GM19463 (cell line): ENCODE measurements at regions not wholly inside any gene's neighbourhood (a gene's known extent, or its start where the extent isn't known, plus 50 kb on each side); places are given as distances from the start of the nearest gene placed in this dataset.

ENCODE experiments used
- ATAC-seq: cut with Tn5 transposase; IDR thresholded peaks from one replicate; pipeline ENCODE4 v1.9.1; 2021; ENCODE audit warnings: mild to moderate bottlenecking, moderate library complexity; ENCODE audit not compliant: unreplicated experiment

- no peak for ATAC-seq
These were observed 218.5 kb downstream of the KCNS3 start for GRCh38 chr2:18096836-18097405.

- no peak for ATAC-seq
These were observed 215.8 kb downstream of the KCNS3 start for GRCh38 chr2:18094277-18094676.

GRCh38 chr2:18093196-18093595 is 214.7 kb downstream of the KCNS3 start:
- no peak for ATAC-seq

- ATAC-seq, result no peak
These were observed 214.3 kb downstream of the KCNS3 start for GRCh38 chr2:18092760-18093159.

- no peak for ATAC-seq
These were observed 207.1 kb downstream of the KCNS3 start for GRCh38 chr2:18085593-18085992.

- no peak for ATAC-seq
These were observed 205.9 kb downstream of the KCNS3 start for GRCh38 chr2:18084376-18084775.

- ATAC-seq, result no peak
These were observed 205.3 kb downstream of the KCNS3 start for GRCh38 chr2:18083806-18084205.

GRCh38 chr2:18078216-18078615 is 199.7 kb downstream of the KCNS3 start:
- no peak for ATAC-seq

- ATAC-seq, result no peak
These were observed 199.2 kb downstream of the KCNS3 start for GRCh38 chr2:18077704-18078103.

GRCh38 chr2:18077231-18077630 is 198.8 kb downstream of the KCNS3 start:
- ATAC-seq, result no peak

- no peak for ATAC-seq
These were observed 196.0 kb downstream of the KCNS3 start for GRCh38 chr2:18074476-18074875.

GRCh38 chr2:18073601-18074000 is 195.1 kb downstream of the KCNS3 start:
- no peak for ATAC-seq

- no peak for ATAC-seq
These were observed 189.3 kb downstream of the KCNS3 start for GRCh38 chr2:18067588-18068384.

GRCh38 chr2:18066894-18067293 is 188.4 kb downstream of the KCNS3 start:
- ATAC-seq, result no peak

- ATAC-seq, result no peak
These were observed 187.6 kb downstream of the KCNS3 start for GRCh38 chr2:18066066-18066465.

GRCh38 chr2:18065249-18065648 is 186.8 kb downstream of the KCNS3 start:
- no peak for ATAC-seq

- no peak for ATAC-seq
These were observed 185.5 kb downstream of the KCNS3 start for GRCh38 chr2:18063826-18064470.

- no peak for ATAC-seq
These were observed 184.4 kb downstream of the KCNS3 start for GRCh38 chr2:18062892-18063291.

- ATAC-seq, result no peak
These were observed 183.2 kb downstream of the KCNS3 start for GRCh38 chr2:18061717-18062116.

GRCh38 chr2:18057657-18058056 is 179.2 kb downstream of the KCNS3 start:
- ATAC-seq, result no peak

- no peak for ATAC-seq
These were observed 176.8 kb downstream of the KCNS3 start for GRCh38 chr2:18055290-18055689.

- no peak for ATAC-seq
These were observed 171.5 kb downstream of the KCNS3 start for GRCh38 chr2:18050001-18050400.
